ENCODE measurements at regions not wholly inside any gene's neighbourhood (a gene's known extent, or its start where the extent isn't known, plus 50 kb on each side); places are given as distances from the start of the nearest gene placed in this dataset.

GRCh38 chr7:85821926-85822325 lies 635.1 kb upstream of the SEMA3D start:
- intact Hi-C loops (cut with DNase I; ENCODE audit: low total_unique reads) (no loop called here), in situ Hi-C loops (cut with MboI; ENCODE audit: low sequenced_read_pairs in 4 of 4) (no loop called here)
- H3K4me1 ChIP-seq: no peaks in the 10 kb centered on the region
- H3K27ac ChIP-seq: no peak overlapping the region
- no peak for TF ChIP-seq POLR2A (IDR thresholded peaks at IDR 0.05)
- no peak for TF ChIP-seq CTCF (IDR thresholded peaks at IDR 0.05 in 4 of 5, conservative IDR thresholded peaks at IDR 0.05 in 1 of 5)
- no peaks in the 10 kb centered on the region for H3K27me3 ChIP-seq
- ATAC-seq (no peak), DNase-seq (no peak)
- no peaks in the 10 kb centered on the region for H3K9me3 ChIP-seq
- H3K36me3 ChIP-seq: no peaks in the 10 kb centered on the region
- no peak overlapping the region for H3K4me3 ChIP-seq

- TF ChIP-seq POLR2A (IDR thresholded peaks at IDR 0.05) (no peak), CTCF (IDR thresholded peaks at IDR 0.05 in 4 of 5, conservative IDR thresholded peaks at IDR 0.05 in 1 of 5) (no peak)
- H3K9me3 ChIP-seq: no peaks in the 10 kb centered on the region
- no peaks in the 10 kb centered on the region for H3K4me1 ChIP-seq
- H3K36me3 ChIP-seq: no peaks in the 10 kb centered on the region
- ATAC-seq (no peak), DNase-seq (no peak)
- H3K27me3 ChIP-seq: no peaks in the 10 kb centered on the region
- intact Hi-C loops (cut with DNase I; ENCODE audit: low total_unique reads) (no loop called here), in situ Hi-C loops (cut with MboI; ENCODE audit: low sequenced_read_pairs in 4 of 4) (no loop called here)
- no peak overlapping the region for H3K27ac ChIP-seq
- H3K4me3 ChIP-seq: no peak overlapping the region
These were observed 634.0 kb upstream of the SEMA3D start for GRCh38 chr7:85820702-85821443.

GRCh38 chr7:85815526-85815925 lies 628.7 kb upstream of the SEMA3D start:
- Histone ChIP-seq H3K4me1 (no peaks in the 10 kb centered on the region), H3K9me3 (no peaks in the 10 kb centered on the region), H3K27ac (no peak overlapping the region), H3K27me3 (no peaks in the 10 kb centered on the region), H3K4me3 (no peak overlapping the region), H3K36me3 (no peaks in the 10 kb centered on the region)
- in situ Hi-C loops (cut with MboI; ENCODE audit: low sequenced_read_pairs in 4 of 4): no loop called here
- ATAC-seq (no peak), DNase-seq (no peak)
- intact Hi-C loops (cut with DNase I; ENCODE audit: low total_unique reads): no loop called here
- TF ChIP-seq CTCF (IDR thresholded peaks at IDR 0.05 in 4 of 5, conservative IDR thresholded peaks at IDR 0.05 in 1 of 5) (no peak), POLR2A (IDR thresholded peaks at IDR 0.05) (no peak)

GRCh38 chr7:85806321-85806720 lies 619.5 kb upstream of the SEMA3D start:
- Histone ChIP-seq H3K4me1 (no peaks in the 10 kb centered on the region), H3K36me3 (no peaks in the 10 kb centered on the region), H3K9me3 (no peaks in the 10 kb centered on the region), H3K4me3 (no peak overlapping the region), H3K27me3 (no peaks in the 10 kb centered on the region), H3K27ac (no peak overlapping the region)
- in situ Hi-C loops (cut with MboI; ENCODE audit: low sequenced_read_pairs in 4 of 4): no loop called here
- intact Hi-C loops (cut with DNase I; ENCODE audit: low total_unique reads): no loop called here
- TF ChIP-seq POLR2A (IDR thresholded peaks at IDR 0.05) (no peak), CTCF (IDR thresholded peaks at IDR 0.05 in 4 of 5, conservative IDR thresholded peaks at IDR 0.05 in 1 of 5) (no peak)
- ATAC-seq (no peak), DNase-seq (no peak)

GRCh38 chr7:85805656-85806055 lies 618.8 kb upstream of the SEMA3D start:
- Histone ChIP-seq H3K27ac (no peak overlapping the region), H3K9me3 (no peaks in the 10 kb centered on the region), H3K4me3 (no peak overlapping the region), H3K36me3 (no peaks in the 10 kb centered on the region), H3K4me1 (no peaks in the 10 kb centered on the region), H3K27me3 (no peaks in the 10 kb centered on the region)
- DNase-seq: no peak
- ATAC-seq: no peak
- TF ChIP-seq CTCF (IDR thresholded peaks at IDR 0.05 in 4 of 5, conservative IDR thresholded peaks at IDR 0.05 in 1 of 5): no peak
- TF ChIP-seq POLR2A (IDR thresholded peaks at IDR 0.05): no peak
- intact Hi-C loops (cut with DNase I; ENCODE audit: low total_unique reads) (no loop called here), in situ Hi-C loops (cut with MboI; ENCODE audit: low sequenced_read_pairs in 4 of 4) (no loop called here)
